ENCODE measurements at regions not wholly inside any gene's neighbourhood (a gene's known extent, or its start where the extent isn't known, plus 50 kb on each side); places are given as distances from the start of the nearest gene placed in this dataset.
A peak's percentile ranks its signal among the peaks of the same experiment; 100 is the strongest.

- no peaks in the 10 kb centered on the region for H3K9me3 Mint-ChIP-seq
- H3K4me1 Mint-ChIP-seq = peaks cover 28% of the 10 kb centered on the region
- H3K36me3 Mint-ChIP-seq = no peaks in the 10 kb centered on the region
- H3K4me3 Mint-ChIP-seq = no peak overlapping the region
- H3K27me3 Mint-ChIP-seq (ENCODE audit: low read depth) = no peaks in the 10 kb centered on the region
- TF ChIP-seq CTCF (IDR thresholded peaks at IDR 0.05; ENCODE audit: unreplicated experiment) = no peak
- no peak for DNase-seq (ENCODE audit: low spot score in 2 of 2, unreplicated experiment in 2 of 2)
- peak overlapping the region; percentile 35 for H3K27ac Mint-ChIP-seq
Observed at GRCh38 chr4:65021737-65022136, 612.5 kb upstream of the TECRL start.

GRCh38 chr4:65021149-65021548 is 611.9 kb upstream of the TECRL start:
- no peak for TF ChIP-seq CTCF (IDR thresholded peaks at IDR 0.05; ENCODE audit: unreplicated experiment)
- no peaks in the 10 kb centered on the region for H3K27me3 Mint-ChIP-seq (ENCODE audit: low read depth)
- no peak overlapping the region for H3K4me3 Mint-ChIP-seq
- no peaks in the 10 kb centered on the region for H3K36me3 Mint-ChIP-seq
- peaks cover 28% of the 10 kb centered on the region for H3K4me1 Mint-ChIP-seq
- no peaks in the 10 kb centered on the region for H3K9me3 Mint-ChIP-seq
- no peak for DNase-seq (ENCODE audit: low spot score in 2 of 2, unreplicated experiment in 2 of 2)
- no peak overlapping the region for H3K27ac Mint-ChIP-seq

- H3K4me1 Mint-ChIP-seq = peaks cover 25% of the 10 kb centered on the region
- H3K36me3 Mint-ChIP-seq = no peaks in the 10 kb centered on the region
- no peak for DNase-seq (ENCODE audit: low spot score in 2 of 2, unreplicated experiment in 2 of 2)
- no peak for TF ChIP-seq CTCF (IDR thresholded peaks at IDR 0.05; ENCODE audit: unreplicated experiment)
- H3K27ac Mint-ChIP-seq = no peak overlapping the region
- H3K27me3 Mint-ChIP-seq (ENCODE audit: low read depth) = no peaks in the 10 kb centered on the region
- no peaks in the 10 kb centered on the region for H3K9me3 Mint-ChIP-seq
- H3K4me3 Mint-ChIP-seq = no peak overlapping the region
Observed at GRCh38 chr4:65019775-65020174, 610.5 kb upstream of the TECRL start.

- peaks cover 11% of the 10 kb centered on the region for H3K4me1 Mint-ChIP-seq
- no peak overlapping the region for H3K27ac Mint-ChIP-seq
- H3K27me3 Mint-ChIP-seq (ENCODE audit: low read depth) = no peaks in the 10 kb centered on the region
- TF ChIP-seq CTCF (IDR thresholded peaks at IDR 0.05; ENCODE audit: unreplicated experiment) = no peak
- no peaks in the 10 kb centered on the region for H3K36me3 Mint-ChIP-seq
- DNase-seq (ENCODE audit: low spot score in 2 of 2, unreplicated experiment in 2 of 2) = no peak
- H3K4me3 Mint-ChIP-seq = no peak overlapping the region
- H3K9me3 Mint-ChIP-seq = no peaks in the 10 kb centered on the region
Observed at GRCh38 chr4:65018313-65018712, 609.1 kb upstream of the TECRL start.

GRCh38 chr4:65014078-65014477 is 604.8 kb upstream of the TECRL start:
- Mint-ChIP-seq H3K36me3 (no peaks in the 10 kb centered on the region), H3K27ac (no peak overlapping the region), H3K4me1 (peaks cover 18% of the 10 kb centered on the region), H3K27me3 (ENCODE audit: low read depth) (no peaks in the 10 kb centered on the region), H3K9me3 (no peaks in the 10 kb centered on the region), H3K4me3 (no peak overlapping the region)
- TF ChIP-seq CTCF (IDR thresholded peaks at IDR 0.05; ENCODE audit: unreplicated experiment) = no peak
- no peak for DNase-seq (ENCODE audit: low spot score in 2 of 2, unreplicated experiment in 2 of 2)

GRCh38 chr4:65007841-65008439 is 598.7 kb upstream of the TECRL start:
- Mint-ChIP-seq H3K9me3 (no peaks in the 10 kb centered on the region), H3K36me3 (no peaks in the 10 kb centered on the region), H3K27me3 (ENCODE audit: low read depth) (peaks cover 2% of the 10 kb centered on the region), H3K27ac (no peak overlapping the region), H3K4me1 (peaks cover 16% of the 10 kb centered on the region), H3K4me3 (no peak overlapping the region)
- peak; percentile 76 for TF ChIP-seq CTCF (IDR thresholded peaks at IDR 0.05; ENCODE audit: unreplicated experiment)
- no peak for DNase-seq (ENCODE audit: low spot score in 2 of 2, unreplicated experiment in 2 of 2)
